Lower leg skin (tissue), 3 donors: ENCODE measurements at regions not wholly inside any gene's neighbourhood (a gene's known extent, or its start where the extent isn't known, plus 50 kb on each side); places are given as distances from the start of the nearest gene placed in this dataset.

Experiments used
- CTCF ChIP-seq, 3 donors: fragments of 450-650 bp; IDR thresholded peaks; one replicate each; pipeline ENCODE4 v1.5.1; 2016; ENCODE audit warnings: antibody characterized with exemption in 3 of 3, mild to moderate bottlenecking in 3 of 3, moderate library complexity in 2 of 3
- POLR2A ChIP-seq, 2 donors: fragments of 450-650 bp; IDR thresholded peaks; one replicate each; pipeline ENCODE4 v1.6.1; 2016 to 2017; ENCODE audit warnings: antibody characterized with exemption in 2 of 2, mild to moderate bottlenecking in 1 of 2, moderate library complexity in 1 of 2

DNA sequence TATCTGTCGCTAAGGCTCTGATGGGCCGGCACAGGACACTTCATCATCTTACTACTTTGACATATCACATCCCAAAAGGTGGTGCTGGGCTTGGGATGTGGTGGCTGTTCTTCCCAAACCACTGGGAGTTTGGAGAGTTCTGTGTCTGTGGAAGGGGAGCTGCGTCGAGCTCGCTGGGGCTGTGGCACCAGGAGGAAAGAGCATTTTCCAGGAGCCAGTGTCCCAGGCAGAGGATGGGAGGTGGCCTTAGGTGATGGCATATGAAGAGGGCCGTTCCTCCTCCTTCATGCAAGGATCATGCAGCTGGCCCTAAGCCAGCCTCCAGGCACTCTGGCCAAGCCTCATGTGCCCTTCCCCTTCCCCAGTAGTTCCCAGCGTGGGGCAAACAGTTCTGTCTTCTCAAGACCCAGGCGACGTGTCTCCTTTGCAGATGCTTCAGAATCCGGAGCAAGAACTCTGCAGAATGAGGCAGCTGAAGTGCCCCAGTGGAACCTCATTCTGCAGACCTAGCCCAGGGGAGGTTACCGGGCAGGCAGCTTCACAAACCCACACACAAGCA lies 89.4 kb upstream of the TNRC6C start:
- TF ChIP-seq CTCF (IDR thresholded peaks at IDR 0.05) (no peak), POLR2A (IDR thresholded peaks at IDR 0.05) (no peak)
